NCI-H82 treated with DMSO at 0.1 percent for 48 hours (cell line): ENCODE measurements at regions not wholly inside any gene's neighbourhood (a gene's known extent, or its start where the extent isn't known, plus 50 kb on each side); places are given as distances from the start of the nearest gene placed in this dataset.
"Not testable (repeated sequence)": the region's sequence is repeated elsewhere in the genome, so short reads cannot be mapped to it uniquely, and the experiment has no call there.

Experiments used
- DNase-seq: peaks from one replicate; lab custom pipeline; 2025; ENCODE audit not compliant: unreplicated experiment; lab: John Stamatoyannopoulos, UW

- no peak for DNase-seq
Observed at GRCh38 chr2:150271952-150272802, 215.3 kb downstream of the RND3 start.

- no peak for DNase-seq
Observed at GRCh38 chr2:150267651-150268415, 219.6 kb downstream of the RND3 start.

GRCh38 chr2:150266931-150267330 is 220.5 kb downstream of the RND3 start:
- DNase-seq: no peak

- DNase-seq: no peak
Observed at GRCh38 chr2:150264442-150264841, 223.0 kb downstream of the RND3 start.

GRCh38 chr2:150261691-150262090 is 225.8 kb downstream of the RND3 start:
- DNase-seq: no peak

GRCh38 chr2:150260636-150261035 is 226.8 kb downstream of the RND3 start:
- DNase-seq: no peak

GRCh38 chr2:150259746-150260145 is 227.7 kb downstream of the RND3 start:
- no peak for DNase-seq

- DNase-seq: no peak
Observed at GRCh38 chr2:150258781-150259307, 228.6 kb downstream of the RND3 start.

GRCh38 chr2:150256736-150257135 is 230.7 kb downstream of the RND3 start:
- DNase-seq: no peak

- no peak for DNase-seq
Observed at GRCh38 chr2:150255528-150255927, 231.9 kb downstream of the RND3 start.

GRCh38 chr2:150249735-150250134 is 237.7 kb downstream of the RND3 start:
- not testable (repeated sequence) for DNase-seq

- no peak for DNase-seq
Observed at GRCh38 chr2:150247481-150247880, 240.0 kb downstream of the RND3 start.

GRCh38 chr2:150234787-150235446 is 252.6 kb downstream of the RND3 start:
- DNase-seq: no peak

- no peak for DNase-seq
Observed at GRCh38 chr2:150232871-150233270, 254.6 kb downstream of the RND3 start.

GRCh38 chr2:150232321-150232720 is 255.1 kb downstream of the RND3 start:
- no peak for DNase-seq

GRCh38 chr2:150230616-150231015 is 256.9 kb downstream of the RND3 start:
- DNase-seq: no peak

- no peak for DNase-seq
Observed at GRCh38 chr2:150230004-150230403, 257.5 kb downstream of the RND3 start.

- DNase-seq: no peak
Observed at GRCh38 chr2:150228936-150229335, 258.5 kb downstream of the RND3 start.

GRCh38 chr2:150225030-150225429 is 262.4 kb downstream of the RND3 start:
- DNase-seq: no peak

GRCh38 chr2:150224321-150224720 is 263.1 kb downstream of the RND3 start:
- DNase-seq: no peak

GRCh38 chr2:150222942-150223341 is 264.5 kb downstream of the RND3 start:
- peak; percentile 42 for DNase-seq
